WTC11 (cell line): ENCODE measurements at regions not wholly inside any gene's neighbourhood (a gene's known extent, or its start where the extent isn't known, plus 50 kb on each side); places are given as distances from the start of the nearest gene placed in this dataset.

Source experiments
- ATAC-seq: fragments of 200-7000 bp; cut with Tn5 transposase; 2 replicates; pipeline ENCODE4 v1.10.0; 2021; ENCODE audit warnings: mild to moderate bottlenecking, moderate library complexity
- CTCF ChIA-PET: fragments of 300-600 bp; sonication (Branson Sonifier 250); formaldehyde crosslinking; loops from one replicate; lab custom pipeline; 2021; ENCODE audit warnings: antibody characterized with exemption; lab: Charles Lee
- POLR2A ChIA-PET: fragments of 350-600 bp; sonication (Branson Sonifier 250); formaldehyde crosslinking; loops from one replicate; lab custom pipeline; 2021; ENCODE audit warnings: antibody characterized with exemption; lab: Charles Lee
- DNase-seq: peaks from one replicate; pipeline ENCODE4 v3.0.0; 2021; ENCODE audit warnings: low spot score
- H3K27ac Mint-ChIP-seq: 2 replicates; pipeline ENCODE4 v1.8.0; 2021; ENCODE audit warnings: mixed read lengths
- H3K27me3 Mint-ChIP-seq: 2 replicates; pipeline ENCODE4 v1.8.0; 2021; ENCODE audit warnings: low read depth, mild to moderate bottlenecking, moderate library complexity, mixed read lengths
- H3K36me3 Mint-ChIP-seq: 2 replicates; pipeline ENCODE4 v1.8.0; 2021; ENCODE audit warnings: mixed read lengths
- H3K4me1 Mint-ChIP-seq: 2 replicates; pipeline ENCODE4 v1.8.0; 2022; ENCODE audit warnings: mixed read lengths
- H3K4me3 Mint-ChIP-seq: 2 replicates; pipeline ENCODE4 v1.8.0; 2021; ENCODE audit warnings: mild to moderate bottlenecking, moderate library complexity, mixed read lengths
- H3K9me3 Mint-ChIP-seq: 2 replicates; pipeline ENCODE4 v1.8.0; 2021; ENCODE audit warnings: mixed read lengths
- ATF1 ChIP-seq: sonication (generic); formaldehyde crosslinking; IDR thresholded peaks from 2 replicates; pipeline ENCODE4 v1.8.1; 2023; ENCODE audit warnings: mild to moderate bottlenecking, moderate library complexity, missing genetic modification reagents
- FOXJ3 ChIP-seq: sonication (generic); formaldehyde crosslinking; IDR thresholded peaks from 2 replicates; pipeline ENCODE4 v1.9.0; 2021; ENCODE audit warnings: missing genetic modification reagents, mild to moderate bottlenecking, borderline replicate concordance
- FOXP1 ChIP-seq: sonication (generic); formaldehyde crosslinking; IDR thresholded peaks from 2 replicates; pipeline ENCODE4 v1.8.0; 2022; ENCODE audit warnings: missing genetic modification reagents, mild to moderate bottlenecking, moderate library complexity, borderline replicate concordance
- GABPB1 ChIP-seq: sonication (generic); formaldehyde crosslinking; IDR thresholded peaks from 2 replicates; pipeline ENCODE4 v1.8.1; 2023; ENCODE audit warnings: mild to moderate bottlenecking, missing genetic modification reagents
- GTF2I ChIP-seq: fragments of 250-450 bp; sonication (Bioruptor Pico); conservative IDR thresholded peaks from 2 replicates; pipeline ENCODE4 v1.4.0; 2021; ENCODE audit warnings: mild to moderate bottlenecking
- JUN ChIP-seq: sonication (generic); formaldehyde crosslinking; IDR thresholded peaks from 2 replicates; pipeline ENCODE4 v1.8.0; 2023; ENCODE audit warnings: mild to moderate bottlenecking, missing genetic modification reagents
- NFYB ChIP-seq: sonication (generic); formaldehyde crosslinking; conservative IDR thresholded peaks from 2 replicates; pipeline ENCODE4 v1.8.0; 2022; ENCODE audit warnings: low read depth, missing genetic modification reagents
- RELA ChIP-seq: sonication (generic); formaldehyde crosslinking; IDR thresholded peaks from 2 replicates; pipeline ENCODE4 v1.8.1; 2022; ENCODE audit warnings: missing genetic modification reagents, mild to moderate bottlenecking, borderline replicate concordance
- SMAD4 ChIP-seq: sonication (generic); formaldehyde crosslinking; IDR thresholded peaks from 2 replicates; pipeline ENCODE4 v1.8.0; 2022; ENCODE audit warnings: mild to moderate bottlenecking, missing genetic modification reagents
- SOX15 ChIP-seq: fragments of 250-450 bp; sonication (Bioruptor Pico); IDR thresholded peaks from 2 replicates; pipeline ENCODE4 v1.9.0; 2021; ENCODE audit warnings: mild to moderate bottlenecking
- TCF7 ChIP-seq: sonication (generic); formaldehyde crosslinking; IDR thresholded peaks from 2 replicates; pipeline ENCODE4 v1.8.0; 2022; ENCODE audit warnings: mild to moderate bottlenecking, low read depth, missing genetic modification reagents, moderate library complexity
- ZNF232 ChIP-seq: sonication (generic); formaldehyde crosslinking; IDR thresholded peaks from 2 replicates; pipeline ENCODE4 v1.8.0; 2022; ENCODE audit warnings: mild to moderate bottlenecking, missing genetic modification reagents
- ZNF263 ChIP-seq: sonication (generic); formaldehyde crosslinking; IDR thresholded peaks from 2 replicates; pipeline ENCODE4 v1.8.1; 2022; ENCODE audit warnings: low read depth, mild to moderate bottlenecking, moderate library complexity, missing genetic modification reagents
- ZNF396 ChIP-seq: fragments of 250-450 bp; sonication (Bioruptor Pico); IDR thresholded peaks from 2 replicates; pipeline ENCODE4 v1.8.0; 2021; ENCODE audit warnings: mild to moderate bottlenecking, moderate library complexity, borderline replicate concordance
- TF ChIP-seq, protein P1 (sequence below): fragments of 250-450 bp; sonication (Bioruptor Pico); IDR thresholded peaks from 2 replicates; pipeline ENCODE4 v1.9.0; 2021; ENCODE audit warnings: moderate library complexity, mild to moderate bottlenecking, inconsistent platforms, borderline replicate concordance
- TF ChIP-seq, protein P2 (sequence below): sonication (generic); formaldehyde crosslinking; IDR thresholded peaks from 2 replicates; pipeline ENCODE4 v1.8.0; 2023; ENCODE audit warnings: mild to moderate bottlenecking, missing genetic modification reagents
- TF ChIP-seq, protein P3 (sequence below): sonication (generic); formaldehyde crosslinking; IDR thresholded peaks from 2 replicates; pipeline ENCODE4 v1.8.1; 2022; ENCODE audit warnings: low read depth, missing genetic modification reagents, borderline replicate concordance
- TF ChIP-seq, protein P4 (sequence below): fragments of 250-450 bp; sonication (Bioruptor Pico); IDR thresholded peaks from 2 replicates; pipeline ENCODE4 v2.1.2; 2022; ENCODE audit warnings: mild to moderate bottlenecking, moderate library complexity
- TF ChIP-seq, protein P5 (sequence below): fragments of 250-450 bp; sonication (Bioruptor Pico); conservative IDR thresholded peaks from 2 replicates; pipeline ENCODE4 v1.9.0; 2021; ENCODE audit warnings: mild to moderate bottlenecking
- TF ChIP-seq, protein P6 (sequence below): sonication (generic); formaldehyde crosslinking; IDR thresholded peaks from 2 replicates; pipeline ENCODE4 v1.8.1; 2022; ENCODE audit warnings: mild to moderate bottlenecking, missing genetic modification reagents, moderate library complexity, borderline replicate concordance

DNA sequence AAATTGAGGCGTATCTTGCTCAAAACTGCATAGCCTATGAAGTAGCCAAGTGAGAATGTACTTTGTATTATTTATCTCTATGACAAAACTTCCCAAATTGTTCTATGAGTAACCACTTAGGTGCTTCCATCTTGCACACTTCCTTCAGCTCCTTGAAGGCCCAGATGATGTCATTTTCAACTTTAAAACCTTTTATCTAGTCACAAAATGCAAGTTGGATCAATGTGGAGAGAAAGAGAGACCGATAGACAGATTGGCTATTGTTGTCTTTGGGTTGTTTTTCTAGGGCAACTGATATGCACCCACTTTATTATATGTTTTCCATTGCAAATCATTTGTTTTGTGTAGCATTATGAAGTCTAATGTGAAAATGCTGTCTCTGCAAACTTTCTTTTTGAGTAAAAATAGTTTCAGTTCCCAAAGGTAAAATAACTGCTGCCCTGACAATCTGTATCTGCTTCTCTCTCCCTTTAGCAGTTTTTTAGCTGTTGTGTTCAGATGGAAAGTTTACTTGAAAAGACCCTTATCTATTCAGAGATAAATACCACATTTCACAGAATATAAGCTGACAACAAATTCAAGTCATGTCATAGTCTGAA lies 73.7 kb upstream of the CITED2 start:
- H3K27ac Mint-ChIP-seq, result no peak overlapping the region
- peaks cover 51% of the 10 kb centered on the region for H3K4me1 Mint-ChIP-seq
- POLR2A ChIA-PET, result interaction anchor here (0.6 kb wide), 1 partner anchor 605 kb away, joined by 7 read pairs; no protein-coding TSS in a partner anchor
- H3K9me3 Mint-ChIP-seq, result 0 out of 2 replicates have a peak, but pooled peaks cover 3% of the 10 kb centered on the region
- ATAC-seq (no peak), DNase-seq (no peak)
- no peak for TF ChIP-seq NFYB
- CTCF ChIA-PET, result no interaction called here
- no peak overlapping the region for H3K4me3 Mint-ChIP-seq
- no peaks in the 10 kb centered on the region for H3K36me3 Mint-ChIP-seq
- H3K27me3 Mint-ChIP-seq, result no peaks in the 10 kb centered on the region

DNA sequence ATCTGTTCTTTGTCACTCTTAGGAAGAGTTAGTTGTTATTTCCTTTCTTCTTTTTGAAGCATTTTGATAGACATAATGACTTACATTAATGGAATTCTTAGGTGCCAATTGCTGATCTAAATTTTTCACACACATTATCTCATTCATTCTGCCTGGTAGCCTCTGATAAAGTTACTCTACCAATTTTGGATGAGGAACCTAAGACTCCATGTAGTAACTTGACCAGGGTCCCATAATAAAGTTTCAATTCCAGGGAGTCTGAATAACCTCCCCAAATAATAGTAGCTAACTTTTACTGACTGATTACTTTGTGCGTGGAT lies 73.2 kb upstream of the CITED2 start:
- Mint-ChIP-seq H3K27me3 (no peaks in the 10 kb centered on the region), H3K27ac (no peak overlapping the region), H3K4me1 (peaks cover 50% of the 10 kb centered on the region), H3K36me3 (no peaks in the 10 kb centered on the region), H3K4me3 (no peak overlapping the region), H3K9me3 (0 out of 2 replicates have a peak, but pooled peaks cover 3% of the 10 kb centered on the region)
- ATAC-seq (no peak), DNase-seq (no peak)
- POLR2A ChIA-PET, result interaction anchor here (0.6 kb wide), 1 partner anchor 605 kb away, joined by 7 read pairs; no protein-coding TSS in a partner anchor
- CTCF ChIA-PET, result interaction anchor here (1.1 kb wide), 1 partner anchor 75 kb away, joined by 3 read pairs; no protein-coding TSS in a partner anchor
- TF ChIP-seq, protein P1, sequence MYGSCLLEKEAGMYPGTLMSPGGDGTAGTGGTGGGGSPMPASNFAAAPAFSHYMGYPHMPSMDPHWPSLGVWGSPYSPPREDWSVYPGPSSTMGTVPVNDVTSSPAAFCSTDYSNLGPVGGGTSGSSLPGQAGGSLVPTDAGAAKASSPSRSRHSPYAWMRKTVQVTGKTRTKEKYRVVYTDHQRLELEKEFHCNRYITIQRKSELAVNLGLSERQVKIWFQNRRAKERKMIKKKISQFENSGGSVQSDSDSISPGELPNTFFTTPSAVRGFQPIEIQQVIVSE (CRISPR knock-in tag), result no peak

DNA sequence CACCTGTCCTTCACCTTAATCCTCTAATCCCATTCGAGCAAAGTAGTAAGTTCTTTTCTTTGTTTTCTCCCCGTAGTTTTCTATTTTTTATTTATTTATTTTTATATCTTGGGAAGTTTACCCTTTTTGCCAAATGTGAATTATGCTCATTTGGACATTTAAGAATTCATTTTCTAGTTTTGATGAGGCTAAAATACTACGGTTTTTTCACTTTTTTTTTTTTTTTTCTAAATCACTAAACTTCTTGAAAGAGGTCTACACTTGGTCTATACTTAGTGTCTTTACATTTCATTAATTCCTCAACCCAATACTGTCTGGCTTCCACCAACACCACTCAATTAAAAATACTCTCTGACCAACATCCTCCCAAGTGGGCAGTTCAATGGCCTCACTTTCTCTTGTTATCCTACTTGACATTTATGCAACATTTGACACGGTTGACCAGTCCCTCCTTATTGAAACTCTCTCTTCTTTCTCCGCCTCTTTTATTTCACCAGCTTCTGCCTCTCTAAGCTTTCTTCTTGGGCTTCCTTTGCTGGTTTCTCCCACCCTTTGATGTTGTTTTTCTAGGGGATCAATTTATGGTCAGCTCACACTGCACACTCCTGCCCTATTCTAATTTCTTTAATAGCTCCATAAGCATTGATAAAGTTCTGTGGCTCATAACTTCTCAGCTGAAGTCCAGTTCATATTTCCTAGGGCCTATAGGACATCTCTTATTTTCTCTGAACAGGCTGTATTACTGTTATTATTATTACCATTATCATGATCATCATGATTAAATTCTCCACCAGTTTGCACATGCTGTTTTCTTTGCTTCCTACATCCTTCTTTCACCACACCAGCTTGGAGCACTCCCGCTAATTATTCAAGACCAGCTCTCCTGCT lies 72.6 kb upstream of the CITED2 start:
- POLR2A ChIA-PET, result no interaction called here
- DNase-seq (no peak), ATAC-seq (no peak)
- Mint-ChIP-seq H3K27ac (no peak overlapping the region), H3K4me3 (no peak overlapping the region), H3K9me3 (0 out of 2 replicates have a peak, but pooled peaks cover 3% of the 10 kb centered on the region), H3K4me1 (peaks cover 48% of the 10 kb centered on the region), H3K36me3 (no peaks in the 10 kb centered on the region), H3K27me3 (no peaks in the 10 kb centered on the region)
- CTCF ChIA-PET, result interaction anchor here (1.1 kb wide), 1 partner anchor 74 kb away, joined by 3 read pairs; no protein-coding TSS in a partner anchor
- TF ChIP-seq, protein P2, sequence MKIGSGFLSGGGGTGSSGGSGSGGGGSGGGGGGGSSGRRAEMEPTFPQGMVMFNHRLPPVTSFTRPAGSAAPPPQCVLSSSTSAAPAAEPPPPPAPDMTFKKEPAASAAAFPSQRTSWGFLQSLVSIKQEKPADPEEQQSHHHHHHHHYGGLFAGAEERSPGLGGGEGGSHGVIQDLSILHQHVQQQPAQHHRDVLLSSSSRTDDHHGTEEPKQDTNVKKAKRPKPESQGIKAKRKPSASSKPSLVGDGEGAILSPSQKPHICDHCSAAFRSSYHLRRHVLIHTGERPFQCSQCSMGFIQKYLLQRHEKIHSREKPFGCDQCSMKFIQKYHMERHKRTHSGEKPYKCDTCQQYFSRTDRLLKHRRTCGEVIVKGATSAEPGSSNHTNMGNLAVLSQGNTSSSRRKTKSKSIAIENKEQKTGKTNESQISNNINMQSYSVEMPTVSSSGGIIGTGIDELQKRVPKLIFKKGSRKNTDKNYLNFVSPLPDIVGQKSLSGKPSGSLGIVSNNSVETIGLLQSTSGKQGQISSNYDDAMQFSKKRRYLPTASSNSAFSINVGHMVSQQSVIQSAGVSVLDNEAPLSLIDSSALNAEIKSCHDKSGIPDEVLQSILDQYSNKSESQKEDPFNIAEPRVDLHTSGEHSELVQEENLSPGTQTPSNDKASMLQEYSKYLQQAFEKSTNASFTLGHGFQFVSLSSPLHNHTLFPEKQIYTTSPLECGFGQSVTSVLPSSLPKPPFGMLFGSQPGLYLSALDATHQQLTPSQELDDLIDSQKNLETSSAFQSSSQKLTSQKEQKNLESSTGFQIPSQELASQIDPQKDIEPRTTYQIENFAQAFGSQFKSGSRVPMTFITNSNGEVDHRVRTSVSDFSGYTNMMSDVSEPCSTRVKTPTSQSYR (CRISPR knock-in tag), result no peak
- no peak for TF ChIP-seq ATF1 (CRISPR knock-in tag)
- TF ChIP-seq SMAD4 (CRISPR knock-in tag), result no peak
- no peak for TF ChIP-seq SOX15
- TF ChIP-seq TCF7 (CRISPR knock-in tag), result no peak
- TF ChIP-seq RELA (CRISPR knock-in tag), result no peak
- no peak for TF ChIP-seq ZNF263 (CRISPR knock-in tag)
- no peak for TF ChIP-seq FOXJ3 (CRISPR knock-in tag)
- TF ChIP-seq GTF2I (CRISPR knock-in tag), result no peak
- no peak for TF ChIP-seq ZNF232 (CRISPR knock-in tag)
- TF ChIP-seq, protein P3, sequence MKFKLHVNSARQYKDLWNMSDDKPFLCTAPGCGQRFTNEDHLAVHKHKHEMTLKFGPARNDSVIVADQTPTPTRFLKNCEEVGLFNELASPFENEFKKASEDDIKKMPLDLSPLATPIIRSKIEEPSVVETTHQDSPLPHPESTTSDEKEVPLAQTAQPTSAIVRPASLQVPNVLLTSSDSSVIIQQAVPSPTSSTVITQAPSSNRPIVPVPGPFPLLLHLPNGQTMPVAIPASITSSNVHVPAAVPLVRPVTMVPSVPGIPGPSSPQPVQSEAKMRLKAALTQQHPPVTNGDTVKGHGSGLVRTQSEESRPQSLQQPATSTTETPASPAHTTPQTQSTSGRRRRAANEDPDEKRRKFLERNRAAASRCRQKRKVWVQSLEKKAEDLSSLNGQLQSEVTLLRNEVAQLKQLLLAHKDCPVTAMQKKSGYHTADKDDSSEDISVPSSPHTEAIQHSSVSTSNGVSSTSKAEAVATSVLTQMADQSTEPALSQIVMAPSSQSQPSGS (CRISPR knock-in tag), result no peak
- no peak for TF ChIP-seq JUN
- TF ChIP-seq, protein P4, sequence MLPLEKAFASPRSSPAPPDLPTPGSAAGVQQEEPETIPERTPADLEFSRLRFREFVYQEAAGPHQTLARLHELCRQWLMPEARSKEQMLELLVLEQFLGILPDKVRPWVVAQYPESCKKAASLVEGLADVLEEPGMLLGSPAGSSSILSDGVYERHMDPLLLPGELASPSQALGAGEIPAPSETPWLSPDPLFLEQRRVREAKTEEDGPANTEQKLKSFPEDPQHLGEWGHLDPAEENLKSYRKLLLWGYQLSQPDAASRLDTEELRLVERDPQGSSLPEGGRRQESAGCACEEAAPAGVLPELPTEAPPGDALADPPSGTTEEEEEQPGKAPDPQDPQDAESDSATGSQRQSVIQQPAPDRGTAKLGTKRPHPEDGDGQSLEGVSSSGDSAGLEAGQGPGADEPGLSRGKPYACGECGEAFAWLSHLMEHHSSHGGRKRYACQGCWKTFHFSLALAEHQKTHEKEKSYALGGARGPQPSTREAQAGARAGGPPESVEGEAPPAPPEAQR (CRISPR knock-in tag), result no peak
- TF ChIP-seq, protein P5, sequence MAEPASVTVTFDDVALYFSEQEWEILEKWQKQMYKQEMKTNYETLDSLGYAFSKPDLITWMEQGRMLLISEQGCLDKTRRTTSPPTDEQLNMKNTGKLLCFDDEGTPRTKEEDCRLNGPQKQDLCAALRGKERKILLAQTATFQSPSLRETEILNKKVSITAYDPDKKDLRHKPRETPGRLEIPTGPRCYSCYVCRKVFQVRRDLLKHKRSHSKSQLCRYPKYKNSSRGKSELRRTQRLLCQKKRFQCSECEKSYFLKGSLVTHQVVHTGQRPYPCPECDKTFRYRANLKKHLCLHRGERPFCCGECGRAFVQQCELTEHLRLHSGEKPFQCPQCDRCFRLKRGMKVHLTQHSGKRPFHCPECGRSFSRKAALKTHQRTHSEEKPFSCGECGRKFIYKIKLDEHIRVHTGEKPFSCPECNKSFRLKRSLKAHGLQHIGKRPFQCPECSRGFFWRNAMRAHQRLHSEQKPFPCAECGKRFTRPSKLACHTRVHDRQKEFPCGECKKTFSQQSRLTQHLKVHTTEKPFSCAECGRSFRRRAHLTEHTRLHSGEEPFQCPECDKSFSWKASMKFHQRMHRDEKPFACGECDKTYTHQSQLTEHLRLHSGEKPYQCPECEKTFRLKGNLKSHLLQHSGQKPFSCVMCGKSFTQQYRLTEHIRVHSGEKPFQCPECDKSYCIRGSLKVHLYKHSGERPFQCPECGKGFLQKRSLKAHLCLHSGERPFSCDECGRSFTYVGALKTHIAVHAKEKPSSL (CRISPR knock-in tag), result no peak
- no peak for TF ChIP-seq FOXP1 (CRISPR knock-in tag)
- no peak for TF ChIP-seq GABPB1 (CRISPR knock-in tag)
- TF ChIP-seq, protein P6, sequence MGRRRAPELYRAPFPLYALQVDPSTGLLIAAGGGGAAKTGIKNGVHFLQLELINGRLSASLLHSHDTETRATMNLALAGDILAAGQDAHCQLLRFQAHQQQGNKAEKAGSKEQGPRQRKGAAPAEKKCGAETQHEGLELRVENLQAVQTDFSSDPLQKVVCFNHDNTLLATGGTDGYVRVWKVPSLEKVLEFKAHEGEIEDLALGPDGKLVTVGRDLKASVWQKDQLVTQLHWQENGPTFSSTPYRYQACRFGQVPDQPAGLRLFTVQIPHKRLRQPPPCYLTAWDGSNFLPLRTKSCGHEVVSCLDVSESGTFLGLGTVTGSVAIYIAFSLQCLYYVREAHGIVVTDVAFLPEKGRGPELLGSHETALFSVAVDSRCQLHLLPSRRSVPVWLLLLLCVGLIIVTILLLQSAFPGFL (CRISPR knock-in tag), result no peak
- no peak for TF ChIP-seq ZNF396 (CRISPR knock-in tag)
